ENCODE measurements at regions not wholly inside any gene's neighbourhood (a gene's known extent, or its start where the extent isn't known, plus 50 kb on each side); places are given as distances from the start of the nearest gene placed in this dataset.

- TF ChIP-seq CTCF (IDR thresholded peaks at IDR 0.05) = no peak
- TF ChIP-seq EZH2 (IDR thresholded peaks at IDR 0.05; ENCODE audit: borderline replicate concordance, insufficient read depth, low read depth, low read length, poor library complexity, severe bottlenecking) = no peak
- Histone ChIP-seq H3K4me3 (ENCODE audit: control extremely low read depth in 1 of 5, extremely low read depth in 1 of 5, insufficient read depth in 1 of 5, low read depth in 2 of 5, low read length in 4 of 5) (no peak overlapping the region), H3K36me3 (replicated peaks in 1 of 2; ENCODE audit: control extremely low read depth in 1 of 2, control insufficient read depth in 1 of 2, extremely low read depth in 1 of 2, insufficient read depth in 2 of 2, low read length in 1 of 2) (no peaks in the 10 kb centered on the region), H3K27ac (ENCODE audit: low read length in 2 of 2) (no peak overlapping the region), H4K20me1 (ENCODE audit: control insufficient read depth, insufficient read depth, low read length, poor library complexity, severe bottlenecking) (no peaks in the 10 kb centered on the region), H3K79me2 (ENCODE audit: control insufficient read depth, insufficient read depth, low read length) (no peaks in the 10 kb centered on the region), H3K4me1 (ENCODE audit: control insufficient read depth in 2 of 2, insufficient read depth in 2 of 2, low read length in 2 of 2) (no peaks in the 10 kb centered on the region), H3K9ac (ENCODE audit: low read length) (no peak overlapping the region), H3K9me3 (ENCODE audit: control extremely low read depth in 1 of 3, control insufficient read depth in 2 of 3, insufficient read depth in 1 of 3, low read length in 2 of 3) (no peaks in the 10 kb centered on the region), H3K4me2 (replicated peaks; ENCODE audit: low read depth, low read length, poor library complexity, severe bottlenecking) (no peak overlapping the region), H2AFZ (ENCODE audit: insufficient read depth, low read depth, low read length, poor library complexity, severe bottlenecking) (no peak overlapping the region), H3K27me3 (replicated peaks in 1 of 4; ENCODE audit: control extremely low read depth in 1 of 4, control insufficient read depth in 3 of 4, insufficient read depth in 4 of 4, low read length in 3 of 4) (no peaks in the 10 kb centered on the region)
- Mint-ChIP-seq H3K9me3 (ENCODE audit: insufficient read depth) (no peaks in the 10 kb centered on the region), H3K27ac (no peak overlapping the region), H3K4me3 (no peak overlapping the region), H3K4me1 (no peaks in the 10 kb centered on the region), H3K27me3 (no peaks in the 10 kb centered on the region)
- ATAC-seq (ENCODE audit: low read depth) (no peak), DNase-seq (no peak)
- WGBS (ENCODE audit: insufficient coverage) = no CpG with 5 or more reads among the region's 3 CpGs
- POLR2A ChIA-PET = no interaction called here
- intact Hi-C loops (cut with micrococcal nuclease) = no loop called here
- CTCF ChIA-PET = no interaction called here
These were observed 355.1 kb upstream of the ZC3H15 start for GRCh38 chr2:186130748-186131641.

GRCh38 chr2:186135686-186136085 is 350.4 kb upstream of the ZC3H15 start:
- Histone ChIP-seq H4K20me1 (ENCODE audit: control insufficient read depth, insufficient read depth, low read length, poor library complexity, severe bottlenecking) (no peaks in the 10 kb centered on the region), H3K4me1 (ENCODE audit: control insufficient read depth in 2 of 2, insufficient read depth in 2 of 2, low read length in 2 of 2) (no peaks in the 10 kb centered on the region), H2AFZ (ENCODE audit: insufficient read depth, low read depth, low read length, poor library complexity, severe bottlenecking) (no peak overlapping the region), H3K27me3 (replicated peaks in 1 of 4; ENCODE audit: control extremely low read depth in 1 of 4, control insufficient read depth in 3 of 4, insufficient read depth in 4 of 4, low read length in 3 of 4) (no peaks in the 10 kb centered on the region), H3K9ac (ENCODE audit: low read length) (no peak overlapping the region), H3K27ac (ENCODE audit: low read length in 2 of 2) (no peak overlapping the region), H3K36me3 (replicated peaks in 1 of 2; ENCODE audit: control extremely low read depth in 1 of 2, control insufficient read depth in 1 of 2, extremely low read depth in 1 of 2, insufficient read depth in 2 of 2, low read length in 1 of 2) (no peaks in the 10 kb centered on the region), H3K4me3 (ENCODE audit: control extremely low read depth in 1 of 5, extremely low read depth in 1 of 5, insufficient read depth in 1 of 5, low read depth in 2 of 5, low read length in 4 of 5) (no peak overlapping the region), H3K79me2 (ENCODE audit: control insufficient read depth, insufficient read depth, low read length) (no peaks in the 10 kb centered on the region), H3K4me2 (replicated peaks; ENCODE audit: low read depth, low read length, poor library complexity, severe bottlenecking) (no peak overlapping the region), H3K9me3 (ENCODE audit: control extremely low read depth in 1 of 3, control insufficient read depth in 2 of 3, insufficient read depth in 1 of 3, low read length in 2 of 3) (no peaks in the 10 kb centered on the region)
- Mint-ChIP-seq H3K9me3 (ENCODE audit: insufficient read depth) (no peaks in the 10 kb centered on the region), H3K4me3 (no peak overlapping the region), H3K27ac (no peak overlapping the region), H3K27me3 (no peaks in the 10 kb centered on the region), H3K4me1 (no peaks in the 10 kb centered on the region)
- POLR2A ChIA-PET = no interaction called here
- TF ChIP-seq EZH2 (IDR thresholded peaks at IDR 0.05; ENCODE audit: borderline replicate concordance, insufficient read depth, low read depth, low read length, poor library complexity, severe bottlenecking) = no peak
- TF ChIP-seq CTCF (IDR thresholded peaks at IDR 0.05) = no peak
- no peak for DNase-seq
- intact Hi-C loops (cut with micrococcal nuclease) = no loop called here
- no peak for ATAC-seq (ENCODE audit: low read depth)
- CTCF ChIA-PET = interaction anchor here (0.9 kb wide), 1 partner anchor 85 kb away, joined by 5 read pairs; no protein-coding TSS in a partner anchor
- 80% methylated on average over 1 of the region's 1 CpG for WGBS (ENCODE audit: insufficient coverage)
